CD8-positive, alpha-beta memory T cell (primary cell): ENCODE measurements at regions not wholly inside any gene's neighbourhood (a gene's known extent, or its start where the extent isn't known, plus 50 kb on each side); places are given as distances from the start of the nearest gene placed in this dataset.

ENCODE experiments used
- CTCF ChIA-PET: fragments of 350-600 bp; sonication (Branson Sonifier 250); formaldehyde crosslinking; loops from one replicate; lab custom pipeline; 2021; ENCODE audit warnings: antibody characterized with exemption; lab: Charles Lee
- POLR2A ChIA-PET: fragments of 350-600 bp; sonication (Branson Sonifier 250); formaldehyde crosslinking; loops from one replicate; lab custom pipeline; 2021; ENCODE audit warnings: antibody characterized with exemption; lab: Charles Lee
- DNase-seq, 5 donors: peaks; one replicate each; pipeline versions ENCODE4 v3.0.0 to v3.0.0-alpha.2; 2020 to 2022; ENCODE audit warnings: mixed read lengths in 1 of 5
- H3K27ac ChIP-seq: one replicate; pipeline ENCODE4 v1.7.0; 2013; ENCODE audit warnings: low read depth, mild to moderate bottlenecking, low read length, moderate library complexity
- H3K27me3 ChIP-seq: 2 replicates; pipeline ENCODE4 v1.7.0; 2013; ENCODE audit warnings: low read length, mild to moderate bottlenecking; ENCODE audit not compliant: insufficient read depth, poor library complexity, severe bottlenecking
- H3K36me3 ChIP-seq: 2 replicates; pipeline ENCODE4 v1.7.0; 2013; ENCODE audit warnings: mild to moderate bottlenecking, low read length, moderate library complexity; ENCODE audit not compliant: insufficient read depth
- H3K4me1 ChIP-seq: 2 replicates; pipeline ENCODE4 v1.7.0; 2013; ENCODE audit warnings: mild to moderate bottlenecking, low read length, moderate library complexity; ENCODE audit not compliant: insufficient read depth
- H3K4me3 ChIP-seq: 2 replicates; pipeline ENCODE4 v1.7.0; 2013; ENCODE audit warnings: mild to moderate bottlenecking, low read length
- H3K9me3 ChIP-seq: 2 replicates; pipeline ENCODE4 v1.7.0; 2013; ENCODE audit warnings: mild to moderate bottlenecking, low read length
- H3K27ac Mint-ChIP-seq, 8 donors: one replicate each; pipeline ENCODE4 v1.8.0; 2020 to 2021; ENCODE audit warnings: mixed read lengths in 8 of 8, mild to moderate bottlenecking in 6 of 8, inconsistent platforms in 3 of 8, moderate library complexity in 3 of 8
- H3K27me3 Mint-ChIP-seq, 2 donors: one replicate each; pipeline ENCODE4 v1.8.0; 2020 to 2021; ENCODE audit warnings: mixed read lengths in 2 of 2, mild to moderate bottlenecking in 1 of 2, moderate library complexity in 1 of 2
- H3K36me3 Mint-ChIP-seq, 3 donors: one replicate each; pipeline ENCODE4 v1.8.0; 2020 to 2021; ENCODE audit warnings: mixed read lengths in 3 of 3, inconsistent platforms in 1 of 3, mild to moderate bottlenecking in 1 of 3
- H3K4me1 Mint-ChIP-seq, 3 donors: one replicate each; pipeline ENCODE4 v1.8.0; 2020 to 2021; ENCODE audit warnings: mixed read lengths in 3 of 3, inconsistent platforms in 1 of 3, mild to moderate bottlenecking in 1 of 3
- H3K4me3 Mint-ChIP-seq, 7 donors: one replicate each; pipeline ENCODE4 v1.8.0; 2020 to 2021; ENCODE audit warnings: mixed read lengths in 7 of 7, mild to moderate bottlenecking in 6 of 7, moderate library complexity in 4 of 7, inconsistent platforms in 2 of 7
- H3K9me3 Mint-ChIP-seq, 5 donors: one replicate each; pipeline ENCODE4 v1.8.0; 2020 to 2022; ENCODE audit warnings: mixed read lengths in 5 of 5, mild to moderate bottlenecking in 3 of 5, moderate library complexity in 2 of 5, inconsistent platforms in 1 of 5

- no peaks in the 10 kb centered on the region for H3K36me3 Mint-ChIP-seq
- Histone ChIP-seq H3K27ac (no peak overlapping the region), H3K36me3 (no peaks in the 10 kb centered on the region), H3K4me1 (no peaks in the 10 kb centered on the region), H3K9me3 (no peaks in the 10 kb centered on the region), H3K27me3 (no peaks in the 10 kb centered on the region), H3K4me3 (no peak overlapping the region)
- H3K27ac Mint-ChIP-seq: no peak overlapping the region
- H3K4me3 Mint-ChIP-seq: no peak overlapping the region
- H3K27me3 Mint-ChIP-seq: no peaks in the 10 kb centered on the region
- peaks cover 4 to 11% (median 4%) of the 10 kb centered on the region in 5 donors for H3K9me3 Mint-ChIP-seq
- ChIA-PET POLR2A (no interaction called here), CTCF (no interaction called here)
- no peak for DNase-seq
- no peaks in the 10 kb centered on the region for H3K4me1 Mint-ChIP-seq
These were observed 1131.5 kb downstream of the PCDH18 start for GRCh38 chr4:136400829-136401228.

- H3K27ac Mint-ChIP-seq: no peak overlapping the region
- no peak overlapping the region for H3K27ac ChIP-seq
- POLR2A ChIA-PET: no interaction called here
These were observed 1137.0 kb downstream of the PCDH18 start for GRCh38 chr4:136395212-136395722.

GRCh38 chr4:136392576-136392975 is 1139.7 kb downstream of the PCDH18 start:
- no peaks in the 10 kb centered on the region for H3K27me3 ChIP-seq
- Mint-ChIP-seq H3K4me1 (no peaks in the 10 kb centered on the region), H3K36me3 (no peaks in the 10 kb centered on the region), H3K27me3 (no peaks in the 10 kb centered on the region), H3K9me3 (peaks cover 0 to 11% (median 4%) of the 10 kb centered on the region in 5 donors), H3K4me3 (no peak overlapping the region), H3K27ac (no peak overlapping the region)
- no peak for DNase-seq
- no peaks in the 10 kb centered on the region for H3K9me3 ChIP-seq
- H3K4me1 ChIP-seq: no peaks in the 10 kb centered on the region
- no peaks in the 10 kb centered on the region for H3K36me3 ChIP-seq
- H3K4me3 ChIP-seq: no peak overlapping the region
- CTCF ChIA-PET: interaction anchor here (1.0 kb wide), 1 partner anchor 14 kb away, joined by 3 read pairs; no protein-coding TSS in a partner anchor
- H3K27ac ChIP-seq: no peak overlapping the region
- POLR2A ChIA-PET: no interaction called here

More at GRCh38 chr4:136395212-136395722, 1137.0 kb downstream of the PCDH18 start:
- Histone ChIP-seq H3K4me3 (no peak overlapping the region), H3K9me3 (no peaks in the 10 kb centered on the region), H3K36me3 (no peaks in the 10 kb centered on the region), H3K27me3 (no peaks in the 10 kb centered on the region), H3K4me1 (no peaks in the 10 kb centered on the region)
- no peaks in the 10 kb centered on the region for H3K4me1 Mint-ChIP-seq
- H3K36me3 Mint-ChIP-seq: no peaks in the 10 kb centered on the region
- H3K27me3 Mint-ChIP-seq: no peaks in the 10 kb centered on the region
- no peak overlapping the region for H3K4me3 Mint-ChIP-seq
- no peak for DNase-seq
- peaks cover 0 to 7% (median 4%) of the 10 kb centered on the region in 5 donors for H3K9me3 Mint-ChIP-seq
- CTCF ChIA-PET: no interaction called here

DNA sequence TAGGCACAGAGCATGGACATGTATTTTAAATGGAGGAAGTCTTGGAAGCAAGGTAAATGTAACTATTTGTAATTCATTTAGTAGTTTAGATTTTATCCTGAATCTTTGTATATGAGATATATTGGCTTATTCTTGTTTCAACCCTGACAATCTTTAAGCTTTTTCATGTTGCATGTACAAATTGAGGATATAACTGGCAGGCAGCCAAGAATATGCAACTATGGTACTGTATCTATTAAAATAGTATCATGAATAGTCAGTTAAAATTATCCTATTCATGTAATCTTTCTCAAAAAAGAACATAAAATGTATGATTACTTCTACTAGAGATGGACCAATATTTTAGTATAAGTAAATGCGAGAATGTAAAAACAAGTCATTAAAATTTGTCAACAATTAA is 1141.5 kb downstream of the PCDH18 start:
- H3K27ac Mint-ChIP-seq: no peak overlapping the region
- no peaks in the 10 kb centered on the region for H3K36me3 Mint-ChIP-seq
- H3K27me3 Mint-ChIP-seq: no peaks in the 10 kb centered on the region

DNA sequence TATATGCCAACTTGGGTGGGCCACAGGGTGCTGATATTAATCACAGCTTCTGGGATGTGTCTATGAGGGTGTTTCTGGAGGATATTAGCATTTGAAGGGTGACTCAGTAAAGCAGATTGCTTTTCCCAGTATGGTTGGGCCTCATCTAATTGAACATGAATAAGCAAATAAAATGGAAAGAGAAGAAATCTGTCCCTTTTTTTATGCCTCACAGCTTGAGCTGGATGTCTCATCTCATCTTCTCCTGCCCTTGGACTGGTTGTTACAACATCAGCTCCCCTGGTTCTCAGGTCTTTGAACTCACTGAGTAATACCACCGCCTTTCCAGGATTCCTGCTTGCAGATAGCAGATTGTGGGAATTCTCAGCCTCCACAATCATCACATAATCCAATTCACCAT is 1149.2 kb downstream of the PCDH18 start:
- Histone ChIP-seq H3K36me3 (no peaks in the 10 kb centered on the region), H3K27me3 (no peaks in the 10 kb centered on the region), H3K27ac (no peak overlapping the region), H3K4me1 (no peaks in the 10 kb centered on the region), H3K4me3 (no peak overlapping the region), H3K9me3 (no peaks in the 10 kb centered on the region)
- no peak for DNase-seq
- ChIA-PET POLR2A (no interaction called here), CTCF (no interaction called here)
- Mint-ChIP-seq H3K27ac (no peak overlapping the region), H3K4me3 (no peak overlapping the region), H3K27me3 (no peaks in the 10 kb centered on the region), H3K4me1 (no peaks in the 10 kb centered on the region), H3K9me3 (peaks cover 0 to 6% (median 0%) of the 10 kb centered on the region in 5 donors), H3K36me3 (no peaks in the 10 kb centered on the region)

More for the DNA sequence above, 1141.5 kb downstream of the PCDH18 start:
- no peak overlapping the region for H3K27ac ChIP-seq
- ChIA-PET POLR2A (no interaction called here), CTCF (no interaction called here)
- Mint-ChIP-seq H3K4me3 (no peak overlapping the region), H3K9me3 (peaks cover 0 to 11% (median 0%) of the 10 kb centered on the region in 5 donors), H3K4me1 (no peaks in the 10 kb centered on the region)
- H3K36me3 ChIP-seq: no peaks in the 10 kb centered on the region
- no peaks in the 10 kb centered on the region for H3K4me1 ChIP-seq
- H3K27me3 ChIP-seq: no peaks in the 10 kb centered on the region
- no peaks in the 10 kb centered on the region for H3K9me3 ChIP-seq
- DNase-seq: no peak
- no peak overlapping the region for H3K4me3 ChIP-seq

- H3K27ac Mint-ChIP-seq: no peak overlapping the region
- Histone ChIP-seq H3K27ac (no peak overlapping the region), H3K36me3 (no peaks in the 10 kb centered on the region), H3K27me3 (no peaks in the 10 kb centered on the region), H3K4me1 (no peaks in the 10 kb centered on the region), H3K4me3 (no peak overlapping the region), H3K9me3 (no peaks in the 10 kb centered on the region)
- peaks cover 0 to 5% (median 2%) of the 10 kb centered on the region in 5 donors for H3K9me3 Mint-ChIP-seq
- ChIA-PET POLR2A (no interaction called here), CTCF (no interaction called here)
- no peak overlapping the region for H3K4me3 Mint-ChIP-seq
- H3K27me3 Mint-ChIP-seq: no peaks in the 10 kb centered on the region
- no peak for DNase-seq
- no peaks in the 10 kb centered on the region for H3K4me1 Mint-ChIP-seq
- no peaks in the 10 kb centered on the region for H3K36me3 Mint-ChIP-seq
These were observed 1161.1 kb downstream of the PCDH18 start for GRCh38 chr4:136371231-136371630.

DNA sequence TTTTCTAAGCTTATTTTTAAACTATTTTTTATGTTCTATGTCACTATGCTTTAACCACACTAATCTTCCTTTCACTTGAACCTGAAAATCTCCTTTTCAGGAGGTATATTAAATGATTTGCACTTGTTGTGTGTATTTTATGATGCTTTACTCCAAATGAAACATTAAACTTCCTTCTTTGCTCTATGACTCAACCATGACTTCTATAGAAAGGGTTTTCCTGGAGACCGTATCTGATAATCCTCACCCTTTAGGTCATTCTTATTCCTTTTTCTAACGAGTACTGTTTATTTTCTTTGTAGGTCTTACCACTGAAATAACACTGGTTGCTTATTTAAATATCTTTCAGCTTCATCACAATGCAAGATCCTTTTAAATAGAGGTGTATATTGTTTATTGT is 1163.2 kb downstream of the PCDH18 start:
- CTCF ChIA-PET: no interaction called here
- no peaks in the 10 kb centered on the region for H3K36me3 Mint-ChIP-seq
- Histone ChIP-seq H3K27ac (no peak overlapping the region), H3K36me3 (no peaks in the 10 kb centered on the region), H3K9me3 (no peaks in the 10 kb centered on the region), H3K27me3 (no peaks in the 10 kb centered on the region), H3K4me3 (no peak overlapping the region), H3K4me1 (no peaks in the 10 kb centered on the region)
- POLR2A ChIA-PET: no interaction called here
- H3K27ac Mint-ChIP-seq: no peak overlapping the region
- no peaks in the 10 kb centered on the region for H3K4me1 Mint-ChIP-seq
- no peak overlapping the region for H3K4me3 Mint-ChIP-seq
- peaks cover 2 to 13% (median 7%) of the 10 kb centered on the region in 5 donors for H3K9me3 Mint-ChIP-seq
- no peaks in the 10 kb centered on the region for H3K27me3 Mint-ChIP-seq
- DNase-seq: no peak

GRCh38 chr4:136357556-136357955 is 1174.7 kb downstream of the PCDH18 start:
- Mint-ChIP-seq H3K9me3 (peaks cover 0 to 14% (median 11%) of the 10 kb centered on the region in 5 donors), H3K36me3 (no peaks in the 10 kb centered on the region), H3K27ac (no peak overlapping the region), H3K4me3 (no peak overlapping the region), H3K27me3 (no peaks in the 10 kb centered on the region), H3K4me1 (no peaks in the 10 kb centered on the region)
- no peaks in the 10 kb centered on the region for H3K9me3 ChIP-seq
- H3K36me3 ChIP-seq: no peaks in the 10 kb centered on the region
- no peaks in the 10 kb centered on the region for H3K4me1 ChIP-seq
- H3K4me3 ChIP-seq: no peak overlapping the region
- ChIA-PET POLR2A (no interaction called here), CTCF (no interaction called here)
- no peak overlapping the region for H3K27ac ChIP-seq
- DNase-seq: no peak
- no peaks in the 10 kb centered on the region for H3K27me3 ChIP-seq
